HG03064 (cell line): ENCODE measurements at regions not wholly inside any gene's neighbourhood (a gene's known extent, or its start where the extent isn't known, plus 50 kb on each side); places are given as distances from the start of the nearest gene placed in this dataset.
"Not testable (repeated sequence)": the region's sequence is repeated elsewhere in the genome, so short reads cannot be mapped to it uniquely, and the experiment has no call there.

Experiments used
- ATAC-seq: cut with Tn5 transposase; IDR thresholded peaks from one replicate; pipeline ENCODE4 v1.9.1; 2021; ENCODE audit warnings: low read depth; ENCODE audit not compliant: unreplicated experiment

DNA sequence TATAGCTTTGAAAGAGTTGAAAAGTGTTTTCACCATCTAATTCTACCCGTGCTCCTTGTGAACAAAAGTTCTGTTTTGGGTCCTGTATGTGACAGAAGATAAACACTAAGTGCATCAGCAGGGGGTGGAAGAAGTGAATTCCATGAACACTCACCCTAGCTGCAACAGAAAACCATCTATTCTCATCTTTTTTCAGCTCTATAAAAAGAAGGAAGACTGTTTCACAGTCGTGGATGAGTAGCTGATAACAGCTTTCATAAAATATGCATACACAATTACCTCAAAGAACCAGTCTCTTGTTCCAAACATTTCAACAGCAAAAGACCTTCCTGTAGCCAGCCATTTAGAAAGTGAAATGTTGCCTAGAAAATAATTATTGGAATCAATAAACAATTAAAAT, 281.7 kb upstream of the RASGRP1 start:
- no peak for ATAC-seq

DNA sequence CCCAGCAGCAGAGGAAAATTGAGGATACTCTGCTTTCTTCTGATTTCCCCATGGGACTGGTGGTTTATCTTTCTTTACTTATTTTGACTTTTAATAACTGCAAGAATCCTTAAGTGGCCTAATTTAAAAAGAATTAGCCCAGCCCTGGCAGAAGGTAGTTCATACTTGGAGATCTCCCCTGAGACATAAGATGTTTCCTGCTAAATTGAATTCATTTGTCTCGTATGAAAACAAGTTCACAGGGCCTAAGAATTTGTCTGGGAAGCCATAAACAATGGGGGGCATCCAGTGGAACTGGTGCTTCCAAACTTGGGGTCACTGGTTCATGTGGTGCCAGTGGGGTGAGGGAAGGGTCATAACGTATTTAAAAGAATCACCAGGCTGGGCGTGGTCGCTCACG, 283.1 kb upstream of the RASGRP1 start:
- ATAC-seq: no peak

- no peak for ATAC-seq
Measured at GRCh38 chr15:38849046-38849445, 284.4 kb upstream of the RASGRP1 start.

- ATAC-seq: not testable (repeated sequence)
Measured at GRCh38 chr15:38852188-38852587, 287.6 kb upstream of the RASGRP1 start.

GRCh38 chr15:38853608-38854007, 289.0 kb upstream of the RASGRP1 start:
- no peak for ATAC-seq

GRCh38 chr15:38854506-38854905, 289.9 kb upstream of the RASGRP1 start:
- ATAC-seq: no peak

DNA sequence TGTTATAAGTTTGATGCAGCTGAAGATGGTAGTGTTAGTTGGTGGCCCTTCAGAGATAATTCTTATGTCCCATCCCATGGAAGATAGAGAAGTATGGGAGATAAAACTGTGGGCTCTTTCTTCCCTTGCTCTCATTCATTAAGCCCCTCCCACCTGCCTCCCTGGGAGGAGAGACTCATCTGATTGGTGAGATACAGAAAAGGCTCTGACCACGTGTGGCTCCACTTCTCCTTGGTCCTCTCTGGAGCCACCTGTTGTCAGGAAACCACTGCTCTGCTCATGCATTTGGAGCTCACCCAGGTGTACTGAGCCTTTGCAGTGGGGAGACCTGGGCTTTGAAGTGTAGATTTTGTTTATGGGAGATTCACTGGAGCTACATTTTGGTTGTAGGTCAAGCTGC, 293.2 kb upstream of the RASGRP1 start:
- ATAC-seq: no peak

GRCh38 chr15:38859574-38859973, 295.0 kb upstream of the RASGRP1 start:
- no peak for ATAC-seq

DNA sequence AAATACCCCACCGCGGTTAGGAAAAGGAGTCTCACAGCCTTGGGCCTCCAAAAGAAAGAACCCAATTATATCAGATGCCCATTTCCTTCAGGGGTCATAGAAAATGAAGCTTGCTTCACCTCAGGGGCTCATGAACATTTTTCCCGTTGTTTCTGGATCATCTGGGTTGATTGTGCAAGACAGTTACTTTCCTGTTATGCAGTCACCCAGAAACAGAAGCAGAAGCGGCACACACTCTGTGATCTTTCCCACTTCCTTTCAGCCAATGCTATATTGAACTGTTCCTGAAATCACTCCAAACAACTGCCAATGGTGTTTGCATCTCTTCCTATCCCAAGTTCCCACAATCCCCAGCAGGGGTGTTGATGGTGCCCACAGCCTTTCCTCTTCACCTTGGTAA, 295.6 kb upstream of the RASGRP1 start:
- ATAC-seq: no peak

DNA sequence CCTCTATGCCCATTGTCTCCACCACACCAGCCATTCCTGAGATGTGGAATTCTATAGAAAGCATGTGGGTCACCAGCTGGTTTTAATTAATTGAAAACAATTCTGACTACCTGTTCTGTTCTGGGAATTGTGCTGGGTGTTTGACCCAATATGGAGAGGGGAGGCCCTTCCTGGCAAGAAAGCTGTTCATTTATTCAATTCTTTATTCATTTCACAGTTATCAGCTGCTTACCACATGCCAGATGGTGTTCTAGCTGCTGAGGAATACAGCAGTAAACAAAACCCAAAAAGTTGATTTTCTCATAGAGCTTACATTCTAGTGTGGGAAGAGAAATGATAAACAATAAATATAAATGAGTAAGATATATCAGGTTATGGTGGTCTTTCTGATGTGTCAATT, 296.1 kb upstream of the RASGRP1 start:
- ATAC-seq: no peak

DNA sequence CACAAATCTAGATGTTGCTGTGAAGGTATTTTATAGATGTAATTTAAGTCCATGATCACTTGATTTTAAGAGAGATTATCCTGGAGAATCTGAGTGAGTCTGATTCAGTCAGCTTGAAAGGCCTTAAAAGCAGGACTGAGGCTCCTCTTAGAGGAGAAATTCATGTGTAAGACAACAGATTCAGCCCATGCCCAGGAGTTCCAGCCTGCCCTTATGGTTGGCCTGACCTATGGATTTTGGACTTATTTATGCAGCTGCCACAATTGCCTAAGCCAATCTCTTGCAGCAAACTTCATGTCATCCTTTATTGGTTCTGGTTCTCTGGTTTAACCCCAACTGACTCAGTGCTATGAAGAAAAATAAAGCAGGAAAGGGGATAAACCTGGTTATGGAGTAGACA, 296.5 kb upstream of the RASGRP1 start:
- no peak for ATAC-seq

DNA sequence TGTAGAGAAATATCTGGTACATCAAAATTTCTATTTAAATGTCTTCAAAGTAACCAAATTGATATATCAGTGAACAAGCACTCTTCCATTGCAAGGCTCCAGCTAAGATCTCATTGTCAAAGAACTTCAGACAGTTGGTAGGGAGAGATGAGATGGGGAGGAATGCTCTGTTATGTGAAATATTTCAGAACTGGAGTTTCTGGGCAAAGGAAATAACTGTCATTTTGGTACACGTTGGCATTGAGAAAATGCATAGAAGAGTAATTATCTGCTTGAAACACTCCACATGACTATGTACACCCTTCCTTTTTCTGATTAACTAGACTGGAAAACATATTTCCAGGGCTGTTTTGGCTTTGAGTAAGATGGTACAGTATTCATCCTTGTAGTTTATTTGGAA, 297.5 kb upstream of the RASGRP1 start:
- no peak for ATAC-seq

DNA sequence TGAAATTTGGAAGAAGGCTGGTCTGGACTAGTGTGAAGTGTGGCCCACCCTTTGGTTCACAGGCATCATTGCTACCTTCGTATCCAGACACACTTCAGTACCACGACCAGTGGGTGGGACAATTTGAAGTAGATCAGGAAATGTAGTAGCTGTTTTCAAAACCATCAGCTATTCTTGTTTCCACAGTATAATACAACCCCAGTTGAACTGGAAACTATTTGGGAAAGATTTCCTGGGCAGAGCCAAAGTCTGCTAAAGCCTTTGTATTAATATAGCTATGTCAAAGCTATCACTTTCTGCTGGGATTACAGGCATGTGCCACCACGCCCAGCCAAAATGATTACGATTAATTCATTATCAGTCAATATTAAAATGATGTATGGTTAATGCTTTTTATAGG, 298.8 kb upstream of the RASGRP1 start:
- no peak for ATAC-seq

DNA sequence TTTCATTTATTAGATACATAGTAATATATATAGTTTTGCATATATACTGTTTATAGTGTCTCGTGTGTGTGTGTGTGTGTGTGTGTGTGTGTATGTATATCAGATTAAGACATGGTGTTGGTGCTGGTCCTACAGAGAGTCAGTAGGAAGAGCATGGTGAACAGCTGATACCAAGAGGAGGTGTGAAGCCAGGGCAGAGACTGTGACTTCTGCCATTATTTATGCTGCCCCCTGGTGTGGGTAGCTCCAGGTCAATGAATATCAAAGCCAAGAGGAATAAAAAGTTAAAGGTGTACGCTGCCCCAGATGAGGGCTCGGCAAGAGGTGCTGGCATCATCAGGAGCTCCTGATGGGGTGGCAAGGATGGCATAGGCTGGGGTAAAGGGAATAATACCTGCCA, 299.5 kb upstream of the RASGRP1 start:
- ATAC-seq: no peak

- no peak for ATAC-seq
Measured at GRCh38 chr15:38864827-38865581, 300.4 kb upstream of the RASGRP1 start.

DNA sequence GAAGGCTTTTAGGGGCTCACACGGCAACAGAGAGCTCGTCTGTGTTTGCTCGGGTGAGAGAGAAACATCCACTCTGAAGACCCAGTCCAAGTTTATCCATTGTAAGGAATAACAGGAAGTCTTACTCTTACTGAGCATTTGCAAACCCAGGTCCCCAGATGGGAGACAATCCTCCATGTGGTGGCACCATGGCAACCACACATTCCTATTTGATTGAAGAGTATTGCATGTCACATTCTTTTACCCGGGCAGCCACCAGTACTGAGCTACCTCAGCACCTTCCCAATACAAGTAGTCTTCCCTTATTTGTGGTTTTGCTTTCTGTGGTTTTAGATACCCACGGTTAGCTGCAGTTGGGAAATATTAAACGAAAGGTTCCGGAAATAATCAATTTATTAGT, 302.9 kb upstream of the RASGRP1 start:
- ATAC-seq: no peak

GRCh38 chr15:38868326-38869114, 303.9 kb upstream of the RASGRP1 start:
- no peak for ATAC-seq

GRCh38 chr15:38871638-38872037, 307.0 kb upstream of the RASGRP1 start:
- ATAC-seq: no peak

- no peak for ATAC-seq
Measured at GRCh38 chr15:38872732-38873131, 308.1 kb upstream of the RASGRP1 start.

DNA sequence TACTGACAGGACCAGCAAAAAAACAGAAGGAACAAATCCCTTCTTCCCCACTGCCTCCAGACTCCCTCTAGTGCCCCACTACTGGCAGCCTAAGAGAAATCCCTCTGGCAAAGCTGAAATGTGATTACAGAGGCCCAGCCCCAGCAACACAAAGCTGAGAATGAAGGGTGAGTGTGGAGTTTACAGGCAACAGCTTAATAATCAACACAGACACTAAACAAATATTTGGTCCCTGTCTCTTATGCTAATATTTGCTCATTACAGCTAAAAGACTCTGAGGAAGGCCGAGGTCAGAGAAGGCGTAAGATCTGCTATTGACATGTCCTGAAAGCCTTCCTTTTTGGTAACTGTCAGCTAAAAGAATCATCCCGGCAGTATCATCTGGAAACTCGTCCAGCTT, 308.5 kb upstream of the RASGRP1 start:
- ATAC-seq: no peak

GRCh38 chr15:38874464-38874863, 309.9 kb upstream of the RASGRP1 start:
- no peak for ATAC-seq

DNA sequence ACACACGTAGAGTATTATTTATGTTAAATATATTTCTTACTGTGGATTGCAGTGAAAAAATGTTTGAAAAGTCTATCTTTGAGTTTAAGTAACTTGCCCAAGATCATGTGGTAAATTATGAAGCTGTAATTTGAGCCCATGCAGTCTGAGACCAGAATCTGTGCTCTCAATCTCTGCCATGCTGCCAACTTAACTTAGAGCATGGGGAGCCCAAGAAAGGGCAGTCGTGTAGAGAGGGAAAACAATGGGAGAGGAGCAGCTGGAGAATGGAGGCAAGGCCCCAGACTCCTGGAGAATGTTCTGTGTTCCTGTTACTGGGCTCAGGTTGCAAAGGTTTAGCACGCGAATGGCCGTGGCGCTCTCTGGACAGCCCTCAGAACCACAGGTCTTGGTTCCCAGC, 311.6 kb upstream of the RASGRP1 start:
- ATAC-seq: no peak
